Choroid plexus epithelial cell (primary cell): ENCODE measurements at regions not wholly inside any gene's neighbourhood (a gene's known extent, or its start where the extent isn't known, plus 50 kb on each side); places are given as distances from the start of the nearest gene placed in this dataset.
A peak's percentile ranks its signal among the peaks of the same experiment; 100 is the strongest.

Experiments used
- DNase-seq: peaks from one replicate; pipeline ENCODE4 v3.0.0-alpha.2; 2010; ENCODE audit warnings: low read depth
- H3K4me3 ChIP-seq: 2 replicates; pipeline ENCODE4 v1.5.1; 2011; ENCODE audit warnings: low read depth, mild to moderate bottlenecking, control low read depth, low read length, moderate library complexity
- CTCF ChIP-seq: conservative IDR thresholded peaks from 2 replicates; pipeline ENCODE4 v1.5.1; 2011; ENCODE audit warnings: low read depth, mild to moderate bottlenecking, control low read depth, inconsistent platforms, low read length, moderate library complexity

GRCh38 chr3:193894121-193894863 lies 241.7 kb upstream of the HES1 start:
- no peak overlapping the region for H3K4me3 ChIP-seq
- no peak for DNase-seq
- TF ChIP-seq CTCF = no peak

DNA sequence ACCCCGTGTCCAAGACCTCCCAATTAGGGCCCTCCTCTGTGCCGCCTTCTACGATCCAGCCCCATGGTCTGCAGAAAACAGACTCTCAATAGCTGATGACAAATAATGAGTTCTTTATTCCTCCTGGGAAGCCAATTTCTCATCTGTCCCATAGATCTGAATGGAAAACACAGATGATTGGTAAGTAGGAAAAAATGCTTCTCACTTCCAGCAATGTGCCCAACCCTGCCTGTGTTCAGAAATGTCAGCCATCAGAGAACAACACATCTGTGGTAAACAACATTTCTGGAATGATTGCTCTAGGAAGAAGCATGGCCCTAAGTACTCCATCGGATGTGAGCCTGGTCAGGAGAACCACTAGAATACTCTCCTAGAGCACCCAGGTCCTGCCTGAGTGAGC lies 240.5 kb upstream of the HES1 start:
- no peak overlapping the region for H3K4me3 ChIP-seq
- no peak for TF ChIP-seq CTCF
- no peak for DNase-seq

GRCh38 chr3:193896419-193896818 lies 239.5 kb upstream of the HES1 start:
- H3K4me3 ChIP-seq = no peak overlapping the region
- DNase-seq = no peak
- TF ChIP-seq CTCF = no peak

GRCh38 chr3:193897288-193897687 lies 238.7 kb upstream of the HES1 start:
- H3K4me3 ChIP-seq = peak overlapping the region; percentile 44
- DNase-seq = peak; percentile 47
- TF ChIP-seq CTCF = no peak

DNA sequence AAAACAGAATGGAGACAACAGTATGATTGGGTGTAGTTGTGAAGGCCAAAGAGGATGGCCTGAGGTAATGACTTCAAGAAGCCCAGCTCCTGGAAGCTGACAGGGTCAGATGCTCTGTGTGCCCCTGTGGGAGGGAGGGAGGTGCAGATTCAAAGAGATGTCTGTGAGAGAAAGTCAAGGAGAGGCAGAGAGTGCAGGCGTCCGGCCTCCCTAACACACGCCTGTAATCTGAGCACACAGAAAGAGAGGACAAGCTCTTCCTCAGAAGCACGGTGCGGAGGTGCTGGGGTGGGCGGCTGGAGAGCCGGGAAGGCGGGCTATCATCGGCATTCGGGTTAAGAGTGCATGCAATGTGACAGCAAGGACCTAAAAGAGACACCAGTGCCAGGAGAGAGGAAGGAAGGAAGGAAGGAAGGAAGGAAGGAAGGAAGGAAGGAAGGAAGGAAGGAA lies 238.2 kb upstream of the HES1 start:
- DNase-seq = no peak
- H3K4me3 ChIP-seq = no peak overlapping the region
- no peak for TF ChIP-seq CTCF

DNA sequence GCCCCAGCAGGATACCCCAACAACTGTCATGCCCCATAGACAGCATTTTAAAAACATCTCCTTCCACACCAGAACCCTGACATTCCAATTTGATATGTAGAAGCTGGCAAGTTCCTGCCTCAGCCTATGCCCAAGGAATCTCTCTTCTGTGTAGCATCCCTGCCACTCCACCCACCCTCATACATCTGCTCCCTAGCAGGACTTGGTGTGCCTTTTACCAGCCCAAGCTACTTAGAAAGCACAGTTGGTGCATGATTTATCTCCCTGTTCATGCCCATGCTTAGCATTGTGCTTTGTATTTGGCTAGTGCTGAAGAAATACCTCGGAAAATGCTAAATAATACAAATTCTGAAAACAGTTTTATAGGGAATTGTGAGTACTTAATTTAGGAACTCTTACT lies 236.9 kb upstream of the HES1 start:
- no peak for DNase-seq
- no peak for TF ChIP-seq CTCF
- H3K4me3 ChIP-seq = no peak overlapping the region

GRCh38 chr3:193901007-193901406 lies 234.9 kb upstream of the HES1 start:
- no peak for TF ChIP-seq CTCF
- DNase-seq = no peak
- H3K4me3 ChIP-seq = no peak overlapping the region
